Lower leg skin (tissue), 4 donors: ENCODE measurements at regions not wholly inside any gene's neighbourhood (a gene's known extent, or its start where the extent isn't known, plus 50 kb on each side); places are given as distances from the start of the nearest gene placed in this dataset.
A peak's percentile ranks its signal among the peaks of the same experiment; 100 is the strongest.
"Not testable (repeated sequence)": the region's sequence is repeated elsewhere in the genome, so short reads cannot be mapped to it uniquely, and the experiment has no call there.

Experiments used
- DNase-seq, 2 donors: peaks; one replicate each; pipeline ENCODE4 v3.0.0-alpha.2; 2019; ENCODE audit warnings: low spot score in 2 of 2
- H3K4me3 ChIP-seq: fragments of 200-600 bp; sonication (generic); 2 replicates; pipeline ENCODE4 v1.5.1; 2017; ENCODE audit warnings: mild to moderate bottlenecking, low read depth; ENCODE audit not compliant: poor library complexity, severe bottlenecking
- CTCF ChIP-seq, 3 donors: fragments of 450-650 bp; IDR thresholded peaks; one replicate each; pipeline ENCODE4 v1.5.1; 2016; ENCODE audit warnings: antibody characterized with exemption in 3 of 3, mild to moderate bottlenecking in 3 of 3, moderate library complexity in 2 of 3
- POLR2A ChIP-seq, 2 donors: fragments of 450-650 bp; IDR thresholded peaks; one replicate each; pipeline ENCODE4 v1.6.1; 2016 to 2017; ENCODE audit warnings: antibody characterized with exemption in 2 of 2, mild to moderate bottlenecking in 1 of 2, moderate library complexity in 1 of 2
- WGBS, 2 donors: methylation state at CpG; one replicate each; pipeline ENCODE4 v1.1.5; 2018; 5-methylcytosine and 5-hydroxymethylcytosine counted together
- intact Hi-C: fragments of 100-400 bp; cut with DNase I; formaldehyde crosslinking; loops from one replicate; pipeline ENCODE4 v1.15.0; 2023; ENCODE audit warnings: low total_unique reads

DNA sequence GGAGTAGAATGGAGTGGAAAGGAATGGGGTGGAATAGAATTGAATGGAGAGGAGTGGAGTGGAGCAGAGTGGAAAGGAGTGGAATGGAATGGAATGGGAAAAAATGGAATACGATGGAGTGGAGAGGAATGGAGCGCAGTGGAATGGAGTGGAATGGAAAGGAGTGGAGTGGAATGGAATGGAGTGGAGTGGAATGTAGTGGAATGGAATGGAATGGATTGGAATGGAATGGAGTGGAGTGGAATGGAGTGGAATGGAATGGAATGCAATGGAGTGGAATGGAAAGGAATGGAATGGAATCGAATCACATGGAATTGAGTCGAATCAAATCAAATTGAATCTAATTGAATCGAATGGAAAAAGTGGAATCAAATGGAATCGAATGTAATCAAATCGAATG is 1016.1 kb downstream of the CDY1 start:
- TF ChIP-seq CTCF (IDR thresholded peaks at IDR 0.05) = no peak
- no peak for TF ChIP-seq POLR2A (IDR thresholded peaks at IDR 0.05)
- no peak overlapping the region for H3K4me3 ChIP-seq
- intact Hi-C loops = no loop called here
- 77% methylated on average over 7 of the region's 7 CpGs; no CpG with 5 or more reads in 1 of the 2 donors for WGBS, 2 donors
- no peak for DNase-seq

DNA sequence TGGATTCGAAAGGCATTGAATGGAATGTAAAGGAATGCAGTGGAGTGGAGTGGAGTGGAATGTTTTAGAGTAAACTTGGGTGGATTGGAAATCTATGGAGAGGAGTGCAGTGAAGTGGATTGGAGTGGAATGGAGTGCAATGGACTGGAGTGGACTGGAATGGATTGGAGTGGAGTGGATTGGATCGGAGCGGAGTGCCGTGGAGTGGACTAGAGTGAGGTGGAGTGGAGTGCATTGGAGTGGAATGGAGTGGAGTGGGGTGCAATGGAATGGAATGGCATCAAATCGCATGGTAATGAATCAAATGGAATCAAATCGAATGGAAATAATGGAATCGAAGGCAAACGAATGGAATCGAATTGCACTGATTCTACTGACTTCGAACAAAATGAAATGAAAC is 1023.9 kb downstream of the CDY1 start:
- WGBS, 2 donors = 84% methylated on average over 10 of the region's 10 CpGs; no CpG with 5 or more reads in 1 of the 2 donors
- intact Hi-C loops = not testable (repeated sequence)

GRCh38 chrY:26648240-26648639 is 1026.3 kb downstream of the CDY1 start:
- intact Hi-C loops, DNase-seq, H3K4me3 ChIP-seq: not testable (repeated sequence)
- 70% methylated on average over 6 of the region's 6 CpGs; no CpG with 5 or more reads in 1 of the 2 donors for WGBS, 2 donors

More for the DNA sequence above, 1023.9 kb downstream of the CDY1 start:
- H3K4me3 ChIP-seq = not testable (repeated sequence)
- DNase-seq = peak in 1 of 2 donors; percentile 11

DNA sequence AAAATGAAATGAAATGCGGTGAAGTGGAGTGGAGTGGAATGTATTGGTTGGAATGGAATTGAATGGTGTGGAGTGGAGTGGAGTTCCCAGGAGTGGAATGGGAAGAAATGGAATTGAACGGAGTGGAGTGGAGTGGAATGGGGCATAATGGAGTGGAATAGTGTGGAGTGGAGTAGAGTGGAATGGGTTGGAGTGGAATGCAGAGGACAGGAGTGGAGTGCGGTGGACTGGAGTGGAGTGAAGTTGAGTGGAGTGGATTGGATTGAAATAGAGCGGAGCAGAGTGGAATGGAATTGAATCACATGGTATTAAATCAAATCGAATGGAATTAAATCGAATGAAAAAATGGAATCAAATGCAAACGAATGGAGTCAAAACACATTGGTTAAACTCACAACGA is 1042.3 kb downstream of the CDY1 start:
- intact Hi-C loops, H3K4me3 ChIP-seq: not testable (repeated sequence)
- 72% methylated on average over 8 of the region's 8 CpGs; no CpG with 5 or more reads in 1 of the 2 donors for WGBS, 2 donors
- DNase-seq = peak in 1 of 2 donors; percentile 13

DNA sequence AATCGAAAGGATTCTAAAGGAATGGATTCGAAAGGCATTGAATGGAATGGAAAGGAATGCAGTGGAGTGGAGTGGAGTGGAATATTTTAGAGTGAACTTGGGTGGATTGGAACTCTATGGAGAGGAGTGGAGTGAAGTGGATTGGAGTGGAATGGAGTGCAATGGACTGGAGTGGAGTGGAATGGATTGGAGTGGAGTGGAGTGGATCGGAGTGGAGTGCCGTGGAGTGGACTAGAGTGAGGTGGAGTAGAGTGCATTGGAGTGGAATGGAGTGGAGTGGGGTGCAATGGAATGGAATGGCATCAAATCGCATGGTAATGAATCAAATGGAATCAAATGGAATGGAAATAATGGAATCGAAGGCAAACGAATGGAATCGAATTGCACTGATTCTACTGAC is 1044.8 kb downstream of the CDY1 start:
- 77% methylated on average over 8 of the region's 8 CpGs; no CpG with 5 or more reads in 1 of the 2 donors for whole genome bisulfite sequencing, 2 donors
- H3K4me3 ChIP-seq, intact Hi-C loops: not testable (repeated sequence)
- peak in 1 of 2 donors; percentile 13 for DNase-seq

DNA sequence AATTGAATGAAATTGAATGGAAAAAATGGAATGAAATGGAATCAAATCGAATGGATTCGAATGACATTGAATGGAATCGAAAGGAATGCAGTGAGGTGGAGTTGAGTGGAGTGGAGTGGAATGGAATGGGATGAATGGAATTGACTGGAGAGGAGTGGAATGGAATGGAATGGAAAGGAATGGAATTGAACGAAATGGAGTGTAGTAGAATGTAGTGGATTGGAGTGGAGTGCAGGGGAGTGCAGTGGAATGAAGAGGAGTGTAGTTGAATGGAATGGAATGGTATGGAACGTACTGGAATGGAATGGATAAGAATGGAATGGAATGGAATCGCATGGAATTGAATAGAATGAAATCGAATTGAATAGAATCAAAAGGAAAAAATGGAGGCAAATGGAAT is 1047.3 kb downstream of the CDY1 start:
- DNase-seq, intact Hi-C loops, H3K4me3 ChIP-seq: not testable (repeated sequence)
- WGBS, 2 donors = 57% methylated on average over 7 of the region's 7 CpGs; no CpG with 5 or more reads in 1 of the 2 donors

GRCh38 chrY:26670360-26670871 is 1048.5 kb downstream of the CDY1 start:
- DNase-seq = peak in 1 of 2 donors; percentile 47

GRCh38 chrY:26670881-26671879 is 1049.3 kb downstream of the CDY1 start:
- H3K4me3 ChIP-seq, intact Hi-C loops: not testable (repeated sequence)
- 75% methylated on average over 20 of the region's 20 CpGs; no CpG with 5 or more reads in 1 of the 2 donors for WGBS, 2 donors
- peak in 1 of 2 donors; percentile 66 for DNase-seq

More at GRCh38 chrY:26670360-26670871, 1048.5 kb downstream of the CDY1 start:
- WGBS, 2 donors = 68% methylated on average over 13 of the region's 13 CpGs; no CpG with 5 or more reads in 1 of the 2 donors
- intact Hi-C loops, H3K4me3 ChIP-seq: not testable (repeated sequence)
